CMK (cell line): ENCODE measurements at regions not wholly inside any gene's neighbourhood (a gene's known extent, or its start where the extent isn't known, plus 50 kb on each side); places are given as distances from the start of the nearest gene placed in this dataset.

Experiments
- DNase-seq: peaks from one replicate; pipeline ENCODE4 v3.0.0-alpha.2; 2010; ENCODE audit warnings: low read depth

DNA sequence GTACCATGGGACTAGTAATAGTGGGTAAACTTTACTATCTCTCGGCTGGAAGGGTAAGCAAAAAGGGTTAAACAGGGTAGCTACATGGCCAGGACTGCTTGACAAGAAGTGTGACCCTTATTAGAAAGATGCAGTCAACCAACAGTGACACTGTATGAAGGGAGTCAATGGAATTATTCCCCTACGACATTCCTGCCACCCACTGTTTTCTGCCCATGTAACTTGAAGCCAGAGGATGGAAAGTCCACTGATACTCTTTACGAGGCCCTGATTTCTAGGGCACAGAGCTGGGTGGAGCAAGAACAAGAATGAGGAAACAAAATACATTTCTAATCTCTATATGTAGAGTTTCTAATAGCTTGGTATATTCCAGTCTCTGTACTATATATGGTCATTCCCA, 1102.5 kb downstream of the CDH11 start:
- DNase-seq = no peak

DNA sequence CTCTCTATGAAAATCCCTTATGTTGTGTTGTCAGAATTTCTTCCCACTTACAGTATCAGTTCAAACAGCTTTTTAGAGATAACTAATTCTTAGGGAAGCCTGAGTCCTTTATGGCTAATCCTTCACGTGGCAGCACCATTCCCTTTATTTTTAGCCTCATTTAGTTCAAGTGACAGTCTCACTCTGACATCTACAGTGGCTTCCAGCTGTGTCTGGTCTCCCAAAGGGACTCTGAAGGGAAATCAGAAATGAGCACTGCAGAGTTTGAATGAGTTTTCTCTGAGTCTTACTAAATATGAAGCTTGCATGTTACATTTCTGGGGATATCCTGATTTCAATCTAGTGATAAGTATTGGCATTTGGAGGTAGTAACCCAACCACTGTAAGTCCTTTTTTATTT, 1104.1 kb downstream of the CDH11 start:
- DNase-seq = no peak

DNA sequence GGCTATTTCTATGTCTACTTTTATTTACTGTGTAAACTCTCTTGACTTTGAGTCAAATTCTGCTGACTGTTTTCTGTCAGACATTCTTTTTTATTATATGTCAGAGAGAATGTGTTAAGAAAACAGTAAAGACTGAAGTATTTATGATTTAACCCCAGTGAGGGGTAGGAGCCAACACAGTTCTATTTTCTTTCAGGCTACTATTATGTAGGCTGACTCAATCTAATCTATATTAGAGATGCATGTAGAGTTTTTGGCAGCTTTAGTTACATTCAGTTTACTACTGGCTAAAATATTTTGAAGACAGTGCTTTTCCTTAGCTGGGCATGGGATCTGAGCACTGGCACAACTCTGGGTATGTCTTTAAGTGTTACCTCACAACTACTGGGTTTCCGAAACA, 1108.0 kb downstream of the CDH11 start:
- no peak for DNase-seq

DNA sequence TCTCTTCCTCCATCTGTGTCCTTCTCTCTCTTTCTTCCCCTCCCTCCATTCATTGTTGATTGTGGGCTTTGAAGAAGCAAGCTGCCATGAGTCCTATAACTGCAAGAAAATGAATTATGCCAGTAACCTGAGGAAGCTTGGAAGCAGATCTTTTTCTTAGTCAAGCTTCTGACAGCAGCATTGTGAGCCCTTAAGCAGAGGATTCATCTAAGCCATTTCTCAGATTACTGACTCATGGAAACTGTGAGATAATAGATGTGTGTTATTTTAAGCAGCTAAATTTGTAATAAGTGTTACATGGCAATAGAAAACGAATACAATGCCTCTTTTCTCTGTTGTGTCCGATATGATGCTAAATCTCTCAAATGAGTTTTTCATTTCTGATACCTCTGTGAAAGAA, 1109.7 kb downstream of the CDH11 start:
- no peak for DNase-seq

DNA sequence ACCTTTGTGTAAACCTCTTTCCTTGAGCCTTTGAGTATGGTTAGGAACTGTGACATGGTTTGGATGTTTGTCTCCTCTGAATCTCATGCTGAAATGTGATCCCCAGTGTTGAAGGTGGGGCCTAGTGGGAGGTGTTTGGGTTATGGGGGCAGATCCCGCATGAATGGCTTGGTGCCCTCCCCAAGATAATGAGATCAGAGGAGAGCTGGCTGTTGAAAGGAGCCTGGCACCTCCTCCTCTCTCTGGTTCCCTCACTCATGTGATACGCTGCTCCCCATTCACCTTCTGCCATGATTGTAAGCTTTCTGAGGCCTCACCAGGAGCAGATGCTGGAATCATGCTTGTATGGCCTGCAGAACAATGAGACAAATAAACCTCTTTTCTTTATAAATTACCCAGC, 1110.2 kb downstream of the CDH11 start:
- DNase-seq = no peak

DNA sequence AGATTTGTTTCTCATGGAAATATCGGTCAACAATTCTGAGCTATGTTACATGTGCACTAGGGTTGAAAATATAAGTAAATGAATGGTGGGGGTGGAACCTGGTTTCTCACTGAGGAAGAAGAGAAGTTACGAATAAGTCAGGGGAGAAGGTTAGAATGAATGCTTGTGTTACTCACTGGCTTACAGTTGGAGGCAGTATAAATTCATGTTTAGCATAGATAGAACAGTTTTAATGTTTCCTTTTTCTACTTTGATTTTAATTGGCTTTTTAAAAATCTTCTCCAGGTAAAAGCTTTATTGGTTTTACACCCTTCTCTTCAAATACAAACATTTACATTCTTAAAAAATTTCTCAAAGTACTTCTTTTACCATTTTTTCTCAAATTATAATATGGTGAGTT, 1113.7 kb downstream of the CDH11 start:
- no peak for DNase-seq

DNA sequence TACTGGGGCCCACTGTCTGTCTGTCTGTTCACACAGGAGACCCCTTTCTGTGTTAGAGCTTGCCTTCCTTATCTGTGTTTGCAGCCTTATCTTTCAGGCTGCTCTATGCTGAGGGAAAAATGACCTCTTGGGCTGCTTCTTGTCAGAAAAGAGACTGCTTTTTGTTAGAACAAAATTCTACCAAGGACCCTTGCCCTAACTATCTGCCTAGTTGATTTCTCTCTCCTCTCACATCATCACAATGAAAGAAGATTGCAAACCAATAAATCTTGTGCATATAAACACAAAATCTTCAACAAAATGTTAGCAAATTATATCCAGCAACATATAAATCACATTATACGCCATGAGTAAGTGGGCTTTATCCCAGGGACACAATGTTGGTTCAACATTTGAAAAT, 1117.7 kb downstream of the CDH11 start:
- no peak for DNase-seq

DNA sequence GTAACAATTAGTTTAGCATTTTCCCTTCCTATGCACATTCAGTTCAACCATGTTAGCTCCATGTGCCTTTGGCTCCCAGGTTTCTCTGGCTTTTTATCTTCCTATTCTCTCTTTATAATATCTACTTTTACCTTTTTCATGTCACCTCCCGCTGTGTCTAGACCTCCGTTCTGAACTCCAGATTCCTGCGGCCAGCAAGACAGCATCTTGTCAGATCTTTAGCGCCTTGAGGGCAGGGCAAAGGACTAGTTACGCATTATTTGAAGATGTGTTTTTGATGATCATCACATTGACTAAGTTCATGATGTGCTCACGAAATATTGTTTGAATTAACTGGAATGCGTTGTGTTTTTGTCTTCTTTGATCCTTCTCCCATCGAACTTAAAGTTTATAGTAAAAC, 1126.8 kb downstream of the CDH11 start:
- DNase-seq = no peak

DNA sequence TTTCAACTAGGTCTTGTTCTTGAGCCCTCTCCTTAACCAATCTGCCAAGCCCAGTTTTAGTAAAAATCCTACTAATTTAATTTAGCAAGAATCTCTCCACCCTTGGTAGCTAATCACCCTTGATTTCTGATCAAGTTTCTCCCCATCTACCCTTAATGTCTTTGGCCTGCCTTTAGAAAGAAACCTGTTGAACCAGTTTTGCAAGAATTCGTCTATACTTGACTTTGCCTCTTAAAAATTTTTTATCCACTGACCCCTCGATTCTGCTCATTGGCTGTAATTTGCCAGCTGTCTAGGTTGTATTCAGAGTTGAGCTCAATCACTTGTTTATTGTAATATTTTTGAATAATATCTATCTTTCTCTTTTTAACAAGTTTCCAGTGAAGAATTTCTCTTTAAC, 1138.5 kb downstream of the CDH11 start:
- DNase-seq = no peak

DNA sequence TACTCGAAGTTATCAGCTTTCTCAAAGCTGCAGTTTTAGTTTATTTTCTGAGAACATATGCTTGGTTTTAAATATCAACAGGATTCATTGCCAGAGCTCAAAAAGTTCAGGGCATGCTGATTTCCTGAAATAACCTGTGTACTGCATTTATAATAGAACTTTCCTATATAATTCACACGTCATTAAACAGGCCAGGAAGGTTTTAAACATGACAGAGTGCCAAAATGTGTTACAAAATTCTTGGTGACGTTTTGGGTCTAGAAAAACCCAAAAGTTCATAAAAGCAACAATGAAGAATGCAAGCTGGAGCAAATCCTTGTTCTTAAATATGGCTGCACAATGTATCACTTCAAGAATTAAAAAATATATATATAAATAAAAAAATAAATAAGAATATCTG, 1139.1 kb downstream of the CDH11 start:
- no peak for DNase-seq

DNA sequence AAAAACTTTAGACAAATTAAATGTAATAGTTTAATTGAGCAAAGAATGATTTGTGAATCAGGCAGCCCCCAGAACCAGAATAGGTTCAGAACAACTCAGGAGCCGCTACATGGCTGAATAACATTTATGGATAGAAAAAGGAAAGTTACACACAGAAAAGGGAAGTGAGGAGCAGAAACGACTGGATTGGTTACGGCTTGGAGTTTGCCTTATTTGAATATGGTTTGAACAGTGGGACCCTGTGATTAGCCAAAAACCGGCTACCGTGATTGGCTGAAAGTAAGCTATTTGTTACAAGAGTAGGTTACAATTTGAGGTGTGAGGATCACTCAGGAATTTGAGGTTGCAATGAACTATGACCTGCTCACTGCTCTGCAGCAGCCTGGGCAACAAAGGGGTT, 1139.8 kb downstream of the CDH11 start:
- DNase-seq = no peak

DNA sequence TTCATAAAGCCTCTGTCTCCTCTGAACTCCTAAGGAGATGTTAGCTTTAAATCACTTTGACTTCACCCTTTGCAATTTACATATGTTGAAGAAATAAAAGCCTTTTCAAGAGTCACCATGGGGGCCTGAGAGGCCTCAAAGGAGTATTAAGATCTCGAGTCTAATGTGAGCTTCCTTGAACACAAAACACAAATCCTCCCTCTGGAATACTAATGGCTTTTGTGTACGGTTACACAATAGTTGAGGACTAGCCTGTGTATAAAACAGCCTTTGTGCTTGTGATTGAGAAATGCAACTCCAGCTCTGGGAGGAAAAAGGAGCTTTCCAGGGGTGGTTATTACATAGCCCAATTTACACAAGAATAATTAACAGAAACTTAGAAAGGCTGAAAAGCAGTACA, 1140.2 kb downstream of the CDH11 start:
- no peak for DNase-seq

DNA sequence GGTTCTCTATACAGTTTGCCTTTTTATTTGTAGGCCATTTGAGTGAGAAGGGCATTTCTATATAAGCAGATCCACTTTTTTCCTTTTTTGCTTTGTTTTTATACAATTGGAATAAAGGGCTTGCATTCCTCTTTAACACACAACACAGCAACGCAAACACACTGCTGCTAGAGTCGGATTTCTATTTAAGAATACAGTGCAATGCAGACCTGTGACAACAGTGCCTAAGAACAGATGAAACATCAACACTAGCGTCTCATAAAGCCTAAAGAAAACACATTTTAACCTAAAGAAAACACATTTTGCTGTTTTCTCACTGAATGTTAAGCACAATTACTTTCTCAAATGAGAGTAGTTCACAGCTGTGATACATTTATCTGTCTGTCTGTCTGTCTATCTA, 1141.1 kb downstream of the CDH11 start:
- no peak for DNase-seq

DNA sequence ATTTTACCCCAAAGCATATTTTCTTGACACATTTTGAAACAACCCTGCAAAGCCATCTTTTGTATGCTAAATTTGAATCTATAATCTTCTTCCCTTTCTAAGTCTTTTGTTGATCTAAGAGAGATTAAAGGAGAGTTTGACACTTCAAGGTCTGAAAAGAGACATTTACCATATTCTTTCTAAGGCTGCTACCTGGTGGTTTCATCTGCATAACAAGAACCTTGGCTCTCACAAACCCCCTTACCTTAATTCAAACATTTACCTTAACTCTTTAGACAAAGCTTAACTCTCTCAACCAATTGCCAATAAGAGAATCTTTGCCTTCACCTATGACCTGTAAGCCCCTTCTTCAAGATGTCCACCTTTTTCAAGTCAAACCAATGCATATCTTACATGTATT, 1143.6 kb downstream of the CDH11 start:
- DNase-seq = no peak

DNA sequence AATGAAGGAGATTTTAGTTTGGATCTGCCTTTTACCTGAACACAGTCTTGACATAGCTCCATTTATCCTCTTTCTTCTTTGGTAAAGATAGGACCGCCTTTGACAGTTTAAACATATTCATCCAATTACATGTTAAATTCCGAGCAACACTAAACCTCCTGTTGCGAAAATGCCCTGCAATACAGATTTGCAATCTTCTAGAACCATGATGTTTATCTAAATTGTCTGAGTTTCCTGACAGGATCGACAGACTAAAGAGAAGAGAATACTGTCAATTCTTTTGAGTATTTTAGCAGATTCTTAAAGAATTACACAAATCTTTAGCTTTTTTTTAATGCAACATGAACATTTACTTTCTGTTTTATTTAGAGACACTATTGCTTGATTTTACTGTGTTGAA, 1145.5 kb downstream of the CDH11 start:
- no peak for DNase-seq

DNA sequence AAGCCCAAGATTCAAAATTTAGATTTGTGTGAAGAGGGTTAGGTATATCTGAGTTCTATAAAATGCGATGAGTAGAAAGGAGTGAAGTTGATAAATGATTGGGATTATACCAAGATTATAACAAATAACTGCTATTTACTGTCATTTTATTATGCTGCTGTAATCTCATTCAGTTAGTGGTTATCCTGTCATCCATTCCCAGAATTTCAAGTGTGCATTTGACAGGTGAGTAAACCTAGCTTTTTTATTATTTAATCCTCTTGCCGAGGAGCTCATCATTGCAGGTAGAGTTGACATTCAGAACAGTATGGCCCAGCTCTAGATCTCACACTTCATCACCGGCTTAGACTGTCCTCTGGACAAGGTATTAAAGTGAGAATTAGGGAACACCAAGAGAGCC, 1146.2 kb downstream of the CDH11 start:
- DNase-seq = no peak

DNA sequence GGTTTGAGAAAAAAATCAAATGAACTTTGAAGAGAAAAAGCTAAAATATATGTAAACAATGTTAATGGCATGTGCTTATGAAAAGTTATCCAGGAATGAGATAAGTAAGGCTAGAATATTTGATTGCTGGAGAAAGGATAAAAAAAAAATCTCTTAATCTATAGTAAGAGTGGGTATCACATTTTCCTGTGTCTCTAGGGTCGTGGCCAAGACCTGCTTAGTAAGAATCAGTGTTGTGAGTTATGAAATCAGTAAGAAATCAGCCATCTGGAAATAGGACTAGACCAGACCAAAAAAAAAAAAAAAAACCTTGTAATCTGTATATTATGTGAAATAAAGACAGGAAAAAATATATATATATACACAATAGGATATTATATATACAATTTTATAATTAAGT, 1153.9 kb downstream of the CDH11 start:
- DNase-seq = no peak

DNA sequence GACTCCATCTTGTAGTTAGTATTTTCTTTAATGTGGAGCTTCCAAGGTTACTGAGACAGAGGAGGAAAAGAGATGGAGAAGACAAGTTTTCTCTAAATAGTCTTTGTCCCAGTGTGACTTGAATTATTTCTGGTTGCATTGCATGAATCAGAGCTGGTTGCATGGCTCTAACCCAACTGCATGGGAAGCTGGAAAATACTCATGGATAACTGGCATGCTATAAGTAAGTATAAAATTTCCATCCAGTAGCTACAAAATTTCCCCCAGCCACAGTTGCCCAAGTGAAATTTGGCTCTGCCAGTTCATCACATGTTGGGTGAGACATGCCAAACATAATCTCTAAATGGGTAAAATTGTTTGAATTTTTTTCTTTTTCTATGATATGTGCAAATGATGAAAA, 1161.5 kb downstream of the CDH11 start:
- DNase-seq = no peak

DNA sequence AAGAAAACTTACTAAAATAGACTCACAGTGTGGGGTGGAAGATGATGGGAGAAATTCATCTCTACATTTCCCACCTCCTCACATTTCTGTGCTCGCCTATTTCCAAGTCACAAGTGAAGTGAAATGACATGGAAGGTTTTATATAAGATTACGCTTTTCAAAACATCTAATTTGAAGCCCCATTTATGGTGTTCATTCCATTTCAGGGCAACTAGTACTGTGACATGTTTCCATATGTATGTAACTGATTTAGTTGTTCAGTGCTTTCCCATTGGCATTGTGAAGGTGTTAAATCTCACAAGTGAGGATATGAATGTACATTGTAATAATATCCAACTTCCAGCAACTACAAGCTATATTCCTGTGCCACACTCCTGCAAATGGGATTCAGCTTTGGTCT, 1174.8 kb downstream of the CDH11 start:
- no peak for DNase-seq

DNA sequence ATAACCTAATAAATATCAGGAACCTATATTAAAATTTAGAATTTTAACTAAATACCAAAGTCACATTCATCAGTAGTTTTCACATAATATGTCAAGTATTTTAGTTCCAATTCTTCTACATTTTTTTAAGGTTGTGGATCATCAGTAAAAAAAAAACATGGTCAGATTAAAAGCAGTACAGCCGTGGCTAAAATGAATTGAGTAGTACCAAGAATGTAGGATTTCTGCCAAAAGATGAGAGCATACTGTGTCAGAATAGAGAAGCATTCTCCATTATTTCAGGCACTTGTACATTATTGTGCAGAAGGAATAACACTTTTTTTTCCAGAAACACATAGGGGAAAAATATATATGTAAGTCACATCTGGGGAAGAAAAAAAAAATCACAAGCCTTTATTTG, 1176.1 kb downstream of the CDH11 start:
- DNase-seq = no peak

DNA sequence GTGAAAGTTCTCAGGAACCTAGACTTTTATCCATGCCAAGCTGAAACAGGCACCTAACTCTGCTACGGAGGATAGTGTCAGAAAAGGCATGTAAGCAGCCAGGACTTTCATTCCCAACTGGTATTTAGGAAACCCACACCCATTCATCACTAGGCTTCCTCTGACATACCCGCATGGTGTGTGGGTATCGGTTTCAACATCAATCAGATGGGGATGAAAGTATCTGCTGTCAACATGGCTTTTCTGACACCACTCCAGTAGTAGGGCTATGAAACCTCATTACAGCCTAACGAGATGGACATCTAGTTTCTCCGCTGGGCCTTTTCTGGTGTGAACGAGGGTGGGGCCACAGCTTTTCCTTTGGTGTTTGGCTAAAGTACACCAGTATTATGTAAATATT, 1178.3 kb downstream of the CDH11 start:
- DNase-seq = no peak

DNA sequence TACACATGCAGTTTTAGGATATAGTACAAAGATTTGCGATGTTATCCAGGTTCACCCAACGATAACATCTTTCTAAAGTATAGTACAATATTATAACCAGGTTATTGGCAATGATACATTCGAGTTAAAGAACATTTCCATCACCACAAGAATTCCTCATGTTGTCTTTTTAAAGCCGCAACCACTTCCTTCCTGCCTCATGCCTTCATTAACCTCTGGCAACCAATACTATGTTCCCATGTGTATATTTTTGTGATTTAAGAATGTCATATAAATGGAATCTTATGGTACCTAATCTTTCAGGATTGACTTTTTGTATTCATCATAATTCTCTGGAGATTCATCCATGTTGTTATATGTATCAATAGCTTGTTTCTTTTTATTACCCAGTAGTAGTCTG, 1183.2 kb downstream of the CDH11 start:
- DNase-seq = no peak

DNA sequence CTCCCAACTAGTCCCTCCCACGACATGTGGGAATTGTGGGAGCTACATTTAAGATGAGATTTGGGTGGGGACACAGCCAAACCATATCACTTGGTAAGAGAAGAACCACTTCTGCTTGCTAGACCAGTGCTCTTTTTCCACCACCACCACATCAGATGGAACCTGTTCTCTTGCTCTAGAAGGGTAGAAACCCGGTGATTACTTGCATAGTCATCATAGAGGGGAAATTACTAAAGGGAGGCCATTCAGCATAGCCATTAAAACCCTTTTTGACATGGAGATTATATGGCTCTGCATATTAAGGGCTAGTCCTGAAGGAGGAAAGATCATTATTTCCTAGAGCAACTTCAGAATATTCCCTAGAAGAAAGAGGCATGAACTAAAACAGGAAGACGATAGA, 1188.0 kb downstream of the CDH11 start:
- DNase-seq = no peak

DNA sequence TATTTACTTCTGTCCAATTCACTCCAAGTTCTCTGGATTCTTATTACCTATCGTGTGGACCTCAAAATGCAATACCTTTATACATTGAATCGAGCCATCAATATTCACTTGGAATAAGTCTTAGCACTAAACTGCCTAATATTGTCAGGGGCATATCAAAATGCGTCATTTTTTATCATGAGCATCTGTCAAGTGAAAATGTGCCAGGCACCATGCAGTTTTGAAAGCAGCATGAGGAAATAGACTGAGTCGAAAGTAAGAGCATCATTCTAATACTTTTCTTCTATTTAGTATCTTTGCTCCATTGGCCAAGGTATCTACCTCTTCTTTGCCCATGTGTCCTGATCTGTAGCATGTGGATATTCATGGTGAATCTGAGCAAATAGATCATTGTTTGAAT, 1193.4 kb downstream of the CDH11 start:
- DNase-seq = no peak

DNA sequence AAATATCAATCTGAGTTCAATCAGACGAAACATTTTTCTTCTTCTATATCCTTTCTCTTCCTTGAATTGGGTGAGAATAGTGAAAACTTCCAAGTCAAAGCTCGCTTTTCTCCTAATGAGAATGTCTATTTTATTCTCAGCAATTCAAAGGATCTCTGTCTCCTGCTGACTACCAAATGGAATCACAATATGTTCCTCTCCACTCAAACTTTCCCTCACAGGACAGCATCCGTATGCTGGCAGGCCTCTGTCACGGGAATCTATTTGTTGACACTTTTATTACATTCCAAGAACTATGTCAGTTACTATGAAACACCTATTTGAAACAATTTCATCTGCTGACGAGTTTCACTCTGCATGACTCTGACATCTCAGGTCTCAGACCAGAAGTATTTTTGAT, 1196.6 kb downstream of the CDH11 start:
- no peak for DNase-seq

DNA sequence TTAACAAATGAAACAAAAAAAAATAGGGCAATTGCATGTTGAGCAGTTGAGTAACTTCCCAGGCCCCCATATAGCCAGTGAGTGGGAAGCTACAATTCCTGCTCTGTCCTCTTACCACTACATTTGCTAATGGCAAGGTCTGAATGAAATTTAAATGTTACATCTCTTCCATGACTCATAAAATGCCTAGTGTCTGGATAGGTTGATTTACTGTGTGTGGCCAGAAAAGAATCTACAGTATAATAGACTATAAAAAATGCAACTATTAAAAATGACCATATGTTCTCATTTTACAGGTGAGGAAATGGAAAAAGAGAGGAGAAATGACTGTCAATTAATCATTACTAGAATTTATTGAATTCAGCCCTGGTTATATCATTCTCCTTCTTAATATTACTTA, 1199.3 kb downstream of the CDH11 start:
- DNase-seq = no peak
